Fibroblast of villous mesenchyme (primary cell): ENCODE measurements at regions not wholly inside any gene's neighbourhood (a gene's known extent, or its start where the extent isn't known, plus 50 kb on each side); places are given as distances from the start of the nearest gene placed in this dataset.
"Not testable (repeated sequence)": the region's sequence is repeated elsewhere in the genome, so short reads cannot be mapped to it uniquely, and the experiment has no call there.

Source experiments
- DNase-seq: peaks from one replicate; pipeline ENCODE4 v3.0.0-alpha.2; 2010; ENCODE audit warnings: low read depth
- H3K4me3 ChIP-seq: 2 replicates; pipeline ENCODE4 v1.5.1; 2011; ENCODE audit warnings: low read depth, mild to moderate bottlenecking, low read length
- CTCF ChIP-seq: IDR thresholded peaks from 2 replicates; pipeline ENCODE4 v1.5.1; 2012; ENCODE audit warnings: low read depth, mild to moderate bottlenecking, low read length; ENCODE audit not compliant: insufficient read depth

DNA sequence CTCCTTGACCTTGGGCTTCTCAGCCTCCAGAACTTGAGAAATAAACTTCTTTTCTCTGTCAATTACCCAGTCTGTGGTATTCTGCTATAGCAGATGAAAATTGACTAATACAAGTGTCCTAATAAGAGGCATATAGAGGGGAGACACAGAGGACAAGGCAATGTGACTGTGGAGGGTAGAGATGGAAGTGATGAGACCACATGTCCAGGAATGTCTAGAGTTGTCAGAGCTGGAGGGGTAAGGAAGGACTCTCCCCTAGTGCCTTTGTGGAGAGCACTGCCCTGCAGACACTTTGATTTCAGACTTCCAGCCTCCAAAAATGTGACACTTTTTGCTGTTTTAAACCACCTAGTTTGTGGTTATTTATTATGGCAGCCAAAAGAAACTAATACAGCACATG is 74.4 kb downstream of the ACKR3 start:
- no peak for DNase-seq
- H3K4me3 ChIP-seq, result no peak overlapping the region
- no peak for TF ChIP-seq CTCF

GRCh38 chr2:236644502-236644911 is 74.9 kb downstream of the ACKR3 start:
- DNase-seq, result no peak
- TF ChIP-seq CTCF, result no peak
- H3K4me3 ChIP-seq, result no peak overlapping the region

DNA sequence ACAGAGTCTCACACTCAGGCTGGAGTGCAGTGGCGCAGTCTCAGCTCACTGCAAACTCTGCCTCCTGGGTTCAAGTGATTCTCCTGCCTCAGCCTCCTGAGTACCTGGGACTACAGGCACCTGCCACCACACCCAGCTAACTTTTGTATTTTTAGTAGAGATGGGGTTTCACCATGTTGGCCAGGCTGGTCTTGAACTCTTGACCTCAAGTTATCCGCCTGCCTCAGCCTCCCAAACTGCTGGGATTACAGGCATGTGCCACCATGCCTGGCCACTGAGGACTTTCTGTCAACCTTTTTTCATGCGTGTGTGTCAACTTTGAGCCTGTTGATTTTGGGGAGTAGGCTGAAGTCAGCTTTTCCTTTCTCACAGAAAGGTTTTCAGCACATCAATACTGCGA is 75.5 kb downstream of the ACKR3 start:
- DNase-seq, H3K4me3 ChIP-seq: not testable (repeated sequence)

DNA sequence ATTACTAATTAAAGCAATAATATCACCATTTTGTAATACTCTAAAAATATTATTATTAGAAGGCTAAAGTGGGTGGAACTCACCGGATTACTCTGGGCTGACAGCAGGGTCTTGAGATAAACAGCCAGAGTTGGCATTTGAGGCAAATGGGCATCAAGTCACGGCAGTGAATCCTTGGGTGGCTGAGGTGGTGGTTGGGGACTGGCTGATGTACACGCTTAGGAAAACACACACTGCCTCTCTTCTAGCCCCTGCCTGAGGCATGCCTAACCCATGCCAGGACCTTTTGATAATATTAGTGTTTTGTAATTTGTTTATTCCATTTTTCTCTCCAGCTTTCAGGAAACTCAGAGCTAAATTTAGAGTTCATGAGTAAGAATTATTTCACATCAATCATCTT is 76.8 kb downstream of the ACKR3 start:
- no peak for DNase-seq
- TF ChIP-seq CTCF, result no peak
- H3K4me3 ChIP-seq, result no peak overlapping the region

DNA sequence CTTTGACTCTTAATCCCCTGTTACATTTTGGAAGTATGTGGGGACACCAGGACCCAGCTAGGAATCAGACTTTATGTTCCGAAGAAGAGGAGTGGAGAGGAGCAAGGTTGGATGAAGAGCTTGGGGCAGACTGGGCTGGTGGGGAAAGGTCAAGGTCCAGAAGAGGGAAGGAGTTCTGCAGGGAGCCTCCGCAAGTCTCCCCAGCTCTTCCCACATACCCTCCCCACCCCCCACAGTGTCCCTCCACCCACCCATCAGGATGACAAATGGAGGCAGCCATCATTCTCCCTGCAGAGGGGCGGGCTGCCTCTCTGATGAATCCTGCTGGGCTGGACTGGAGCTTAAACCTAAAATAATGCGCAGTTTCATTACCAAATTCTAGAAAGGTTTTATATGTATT is 77.2 kb downstream of the ACKR3 start:
- TF ChIP-seq CTCF, result no peak
- H3K4me3 ChIP-seq, result no peak overlapping the region
- DNase-seq, result no peak

DNA sequence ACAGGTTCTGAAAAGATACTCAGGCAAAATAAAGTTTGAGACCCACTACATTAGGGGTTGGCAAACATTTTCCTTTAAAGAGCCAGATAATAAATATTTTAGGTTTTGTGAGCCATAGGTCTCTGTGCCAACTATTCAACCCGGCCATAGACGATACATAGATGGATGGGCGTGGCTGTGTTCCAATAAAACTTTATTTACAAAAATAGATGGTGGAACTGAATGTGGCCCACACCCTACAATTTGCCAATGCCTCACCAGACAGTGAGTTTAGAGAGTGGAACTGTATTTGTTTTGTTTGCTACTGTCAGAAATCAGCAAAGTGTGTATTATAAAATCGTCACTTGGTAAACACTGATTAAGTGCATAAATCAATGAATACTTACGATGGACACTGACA is 78.0 kb downstream of the ACKR3 start:
- no peak for DNase-seq
- no peak overlapping the region for H3K4me3 ChIP-seq
- no peak for TF ChIP-seq CTCF

- no peak overlapping the region for H3K4me3 ChIP-seq
- no peak for DNase-seq
- TF ChIP-seq CTCF, result no peak
Observed at GRCh38 chr2:236653863-236654262, 84.2 kb downstream of the ACKR3 start.
